ENCODE measurements at regions not wholly inside any gene's neighbourhood (a gene's known extent, or its start where the extent isn't known, plus 50 kb on each side); places are given as distances from the start of the nearest gene placed in this dataset.
"Not testable (repeated sequence)": the region's sequence is repeated elsewhere in the genome, so short reads cannot be mapped to it uniquely, and the experiment has no call there.

DNA sequence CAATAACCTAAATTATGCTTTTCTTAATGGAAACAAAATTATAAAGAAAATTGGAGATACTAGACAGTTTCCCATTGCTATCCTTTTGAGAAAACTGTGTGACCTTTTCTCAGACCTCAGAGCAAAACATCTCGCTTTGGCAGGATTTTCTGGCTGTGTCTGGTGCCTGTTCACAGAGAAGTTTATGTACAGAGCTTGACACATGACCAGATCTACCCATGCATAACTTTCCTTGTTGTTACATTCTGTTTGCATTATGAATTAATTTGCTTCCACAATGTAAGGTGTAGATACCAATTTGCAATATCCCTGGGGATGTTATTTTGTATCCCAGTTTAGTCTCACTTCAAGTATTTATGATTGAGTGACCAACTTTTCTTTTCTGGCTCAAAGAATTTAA is 565.0 kb downstream of the XPNPEP1 start:
- Mint-ChIP-seq H3K36me3 (no peaks in the 10 kb centered on the region), H3K27ac (no peak overlapping the region), H3K9me3 (peaks cover 4 to 20% (median 11%) of the 10 kb centered on the region in 6 donors), H3K4me1 (no peaks in the 10 kb centered on the region), H3K4me3 (no peak overlapping the region), H3K27me3 (ENCODE audit: low read depth in 3 of 3) (peaks cover 0 to 4% (median 3%) of the 10 kb centered on the region in 3 donors)
- DNase-seq, result no peak

DNA sequence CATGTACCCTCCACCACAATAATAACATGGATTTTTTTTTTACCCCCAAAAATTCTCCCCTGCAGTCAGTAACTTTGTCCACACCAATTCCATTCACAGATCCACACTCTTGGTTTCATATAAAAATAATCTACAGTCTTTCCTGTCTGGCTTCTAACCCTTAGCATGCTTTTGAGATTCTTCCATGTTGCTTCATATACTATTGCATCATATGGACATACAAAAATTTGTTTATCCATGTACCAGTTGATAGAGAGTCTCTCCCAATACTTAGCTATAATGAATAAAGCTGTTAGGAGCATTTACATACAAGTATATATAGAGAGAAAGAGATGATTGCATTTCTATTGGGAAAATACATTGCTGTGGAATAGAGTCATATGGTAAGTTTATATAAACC is 575.0 kb downstream of the XPNPEP1 start:
- no peak overlapping the region for H3K4me3 Mint-ChIP-seq
- H3K36me3 Mint-ChIP-seq, result no peaks in the 10 kb centered on the region
- DNase-seq, result no peak
- H3K27ac Mint-ChIP-seq, result no peak overlapping the region
- H3K27me3 Mint-ChIP-seq (ENCODE audit: low read depth in 3 of 3), result no peaks in the 10 kb centered on the region
- H3K4me1 Mint-ChIP-seq, result no peaks in the 10 kb centered on the region
- H3K9me3 Mint-ChIP-seq, result peaks cover 0 to 15% (median 5%) of the 10 kb centered on the region in 6 donors

GRCh38 chr10:109343293-109343692 is 580.0 kb downstream of the XPNPEP1 start:
- Mint-ChIP-seq H3K4me3 (no peak overlapping the region), H3K27me3 (ENCODE audit: low read depth in 3 of 3) (peaks cover 0 to 4% (median 0%) of the 10 kb centered on the region in 3 donors), H3K4me1 (no peaks in the 10 kb centered on the region), H3K36me3 (no peaks in the 10 kb centered on the region), H3K27ac (no peak overlapping the region), H3K9me3 (peaks cover 2 to 15% (median 4%) of the 10 kb centered on the region in 6 donors)
- DNase-seq, result no peak

DNA sequence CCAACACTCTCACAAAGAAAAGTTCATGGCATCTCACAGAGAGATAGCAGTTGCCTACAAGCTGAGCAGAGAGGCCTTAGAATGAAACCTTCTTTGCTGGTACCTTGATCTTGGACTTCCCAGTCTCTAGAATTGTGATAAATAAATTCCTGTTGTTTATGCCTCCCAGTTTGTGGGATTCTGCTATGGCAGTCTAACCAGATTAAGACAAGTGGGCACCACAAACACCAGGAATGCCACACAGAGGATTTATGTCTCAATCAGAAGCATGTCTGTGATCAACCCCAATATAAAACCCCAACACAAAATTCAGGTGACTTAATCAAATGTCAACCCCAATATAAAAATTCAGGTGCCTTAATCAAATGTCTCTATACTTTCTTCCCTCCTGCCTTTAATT is 581.3 kb downstream of the XPNPEP1 start:
- Mint-ChIP-seq H3K4me3 (no peak overlapping the region), H3K9me3 (peaks cover 3 to 23% (median 11%) of the 10 kb centered on the region in 6 donors), H3K4me1 (no peaks in the 10 kb centered on the region), H3K27me3 (ENCODE audit: low read depth in 3 of 3) (peaks cover 0 to 4% (median 0%) of the 10 kb centered on the region in 3 donors), H3K36me3 (no peaks in the 10 kb centered on the region), H3K27ac (no peak overlapping the region)
- no peak for DNase-seq

GRCh38 chr10:109328001-109328400 is 595.3 kb downstream of the XPNPEP1 start:
- Mint-ChIP-seq H3K4me3 (no peak overlapping the region), H3K4me1 (no peaks in the 10 kb centered on the region), H3K27ac (no peak overlapping the region), H3K27me3 (ENCODE audit: low read depth in 3 of 3) (peaks cover 0 to under 1% (median 0%) of the 10 kb centered on the region in 3 donors), H3K36me3 (no peaks in the 10 kb centered on the region), H3K9me3 (peaks cover 2 to 33% (median 9%) of the 10 kb centered on the region in 6 donors)
- DNase-seq, result no peak

GRCh38 chr10:109327266-109327665 is 596.0 kb downstream of the XPNPEP1 start:
- Mint-ChIP-seq H3K27me3 (ENCODE audit: low read depth in 3 of 3) (no peaks in the 10 kb centered on the region), H3K4me1 (no peaks in the 10 kb centered on the region), H3K36me3 (no peaks in the 10 kb centered on the region), H3K9me3 (peaks cover 2 to 27% (median 9%) of the 10 kb centered on the region in 6 donors), H3K27ac (no peak overlapping the region), H3K4me3 (no peak overlapping the region)
- DNase-seq, result no peak

DNA sequence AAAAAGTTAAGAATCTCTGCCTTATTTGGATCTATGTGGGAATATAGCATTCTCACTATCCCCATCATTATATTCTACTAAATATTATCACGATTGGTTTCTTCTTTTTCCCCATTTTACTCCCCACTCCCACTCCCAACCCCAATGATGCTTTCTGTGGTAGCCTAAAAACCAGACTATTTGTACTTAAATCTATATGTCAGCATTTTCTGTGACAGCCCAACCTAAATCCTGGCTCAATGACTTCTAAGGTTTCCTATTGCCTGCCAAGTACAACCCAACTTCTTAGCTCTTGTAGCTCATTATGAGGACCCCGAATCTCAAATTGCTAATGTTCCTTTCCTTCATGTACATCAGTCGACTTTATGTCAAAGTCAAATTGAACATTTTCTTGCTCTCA is 598.6 kb downstream of the XPNPEP1 start:
- peaks cover 2 to 32% (median 9%) of the 10 kb centered on the region in 6 donors for H3K9me3 Mint-ChIP-seq
- no peak overlapping the region for H3K4me3 Mint-ChIP-seq
- H3K36me3 Mint-ChIP-seq, result no peaks in the 10 kb centered on the region
- no peaks in the 10 kb centered on the region for H3K4me1 Mint-ChIP-seq
- H3K27me3 Mint-ChIP-seq (ENCODE audit: low read depth in 3 of 3), result no peaks in the 10 kb centered on the region
- DNase-seq, result no peak
- H3K27ac Mint-ChIP-seq, result no peak overlapping the region

DNA sequence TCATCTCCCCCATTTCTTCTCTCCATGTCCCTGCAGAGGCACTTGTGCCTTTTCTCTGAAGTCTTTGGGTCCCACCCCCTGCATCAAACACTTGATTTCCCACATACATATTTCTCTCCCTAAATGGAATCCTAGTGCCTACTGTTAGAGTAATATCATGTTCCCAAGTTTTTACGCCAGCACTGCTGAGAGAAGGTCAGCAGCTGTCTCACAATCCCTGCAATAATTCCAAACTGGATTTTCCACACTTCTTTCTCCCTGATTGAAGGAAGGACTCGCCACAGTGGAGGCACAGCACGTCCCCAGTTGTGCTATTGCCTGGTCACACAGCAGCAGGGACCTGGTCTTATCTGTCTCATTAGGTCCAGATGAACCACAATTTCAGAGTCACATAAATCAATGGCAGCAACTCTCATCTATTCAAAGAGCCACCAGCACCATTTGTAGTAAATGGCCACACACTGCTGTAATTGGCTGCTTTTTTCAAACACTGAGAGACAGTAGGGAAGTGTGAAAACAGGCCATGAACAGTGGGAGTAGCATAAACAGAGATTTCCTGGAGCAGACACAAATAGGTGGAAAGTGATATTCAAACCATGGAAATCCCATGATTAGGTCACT is 605.5 kb downstream of the XPNPEP1 start:
- Mint-ChIP-seq H3K27ac (no peak overlapping the region), H3K36me3 (peaks cover 0 to 4% (median 0%) of the 10 kb centered on the region in 3 donors), H3K27me3 (ENCODE audit: low read depth in 3 of 3) (no peaks in the 10 kb centered on the region), H3K9me3 (peaks cover 4 to 18% (median 8%) of the 10 kb centered on the region in 6 donors), H3K4me3 (no peak overlapping the region), H3K4me1 (no peaks in the 10 kb centered on the region)
- no peak for DNase-seq

DNA sequence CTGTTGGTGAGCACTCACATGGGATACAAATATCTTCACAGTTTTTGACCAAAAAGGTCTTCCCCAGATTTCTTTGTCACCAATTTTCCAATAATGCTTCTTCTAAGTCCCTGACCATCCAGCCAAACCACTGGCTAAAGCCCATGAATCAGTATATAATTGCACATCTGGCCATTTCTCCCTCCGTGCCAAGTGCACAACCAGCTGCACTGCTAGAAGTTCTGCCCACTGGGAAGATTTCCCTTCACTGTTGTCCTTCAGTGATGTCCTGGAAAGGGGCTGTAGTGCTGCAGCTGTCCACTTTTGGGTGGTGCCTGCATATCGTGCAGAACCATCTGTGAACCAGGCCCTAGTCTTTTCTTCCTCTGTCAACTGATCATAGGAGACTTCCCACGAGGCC is 609.3 kb downstream of the XPNPEP1 start:
- H3K27ac Mint-ChIP-seq; DNase-seq; H3K27me3 Mint-ChIP-seq (ENCODE audit: low read depth in 3 of 3); H3K4me3 Mint-ChIP-seq; H3K4me1 Mint-ChIP-seq; H3K36me3 Mint-ChIP-seq: not testable (repeated sequence)
- peaks cover 3 to 12% (median 9%) of the 10 kb centered on the region in 6 donors for H3K9me3 Mint-ChIP-seq

DNA sequence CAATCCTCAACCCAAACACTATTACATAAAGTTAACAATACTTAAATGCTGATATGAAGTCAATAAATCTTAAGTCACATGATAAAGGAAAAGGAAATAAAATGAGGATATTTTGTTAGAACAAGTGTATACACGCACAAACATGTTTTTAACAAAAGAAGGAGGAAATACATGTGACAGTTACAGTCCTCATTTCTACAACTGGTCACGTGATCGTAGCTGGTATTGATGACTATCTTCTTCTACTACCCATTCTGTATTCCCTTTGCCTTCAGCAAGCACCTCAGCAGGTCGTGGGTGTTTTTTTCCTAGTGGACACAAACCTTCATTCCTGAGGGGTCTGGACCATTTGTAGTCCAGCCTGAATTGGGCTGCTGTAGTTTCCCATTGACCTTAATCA is 610.8 kb downstream of the XPNPEP1 start:
- peaks cover 3 to 12% (median 5%) of the 10 kb centered on the region in 6 donors for H3K9me3 Mint-ChIP-seq
- H3K4me3 Mint-ChIP-seq; DNase-seq; H3K4me1 Mint-ChIP-seq; H3K36me3 Mint-ChIP-seq; H3K27ac Mint-ChIP-seq; H3K27me3 Mint-ChIP-seq (ENCODE audit: low read depth in 3 of 3): not testable (repeated sequence)

GRCh38 chr10:109308971-109309370 is 614.3 kb downstream of the XPNPEP1 start:
- peaks cover 0 to 1% (median 0%) of the 10 kb centered on the region in 3 donors for H3K27me3 Mint-ChIP-seq (ENCODE audit: low read depth in 3 of 3)
- DNase-seq, result no peak

DNA sequence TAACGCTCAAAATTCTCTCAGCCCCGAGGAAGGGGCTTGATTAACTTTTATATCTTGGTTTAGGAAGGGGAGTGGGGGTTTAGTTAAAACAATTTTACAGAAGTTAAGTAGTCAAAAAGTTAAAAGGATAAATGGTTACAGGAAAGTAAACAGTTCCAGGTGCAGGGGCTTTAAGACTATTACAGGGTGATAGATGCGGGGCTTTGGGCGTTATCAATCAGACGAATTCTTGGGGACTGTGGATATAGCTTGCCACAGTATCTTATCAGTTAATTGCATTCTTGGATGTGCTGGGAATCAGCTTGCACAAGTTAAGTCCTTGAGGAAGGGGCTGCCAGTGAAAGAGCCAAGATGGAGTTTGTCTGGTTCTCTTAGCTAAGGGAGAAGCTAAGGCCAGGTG is 616.2 kb downstream of the XPNPEP1 start:
- not testable (repeated sequence) for H3K4me1 Mint-ChIP-seq; H3K27me3 Mint-ChIP-seq (ENCODE audit: low read depth in 3 of 3); H3K36me3 Mint-ChIP-seq; DNase-seq; H3K4me3 Mint-ChIP-seq; H3K27ac Mint-ChIP-seq
- peaks cover 7 to 30% (median 12%) of the 10 kb centered on the region in 6 donors for H3K9me3 Mint-ChIP-seq

More at GRCh38 chr10:109308971-109309370, 614.3 kb downstream of the XPNPEP1 start:
- H3K27ac Mint-ChIP-seq, result no peak overlapping the region
- no peak overlapping the region for H3K4me3 Mint-ChIP-seq
- no peaks in the 10 kb centered on the region for H3K36me3 Mint-ChIP-seq
- H3K9me3 Mint-ChIP-seq, result peaks cover 3 to 19% (median 6%) of the 10 kb centered on the region in 6 donors
- H3K4me1 Mint-ChIP-seq, result no peaks in the 10 kb centered on the region

- Mint-ChIP-seq H3K4me3 (no peak overlapping the region), H3K4me1 (no peaks in the 10 kb centered on the region), H3K27me3 (ENCODE audit: low read depth in 3 of 3) (peaks cover 0 to 1% (median 0%) of the 10 kb centered on the region in 3 donors), H3K9me3 (peaks cover 7 to 32% (median 12%) of the 10 kb centered on the region in 6 donors), H3K27ac (no peak overlapping the region), H3K36me3 (no peaks in the 10 kb centered on the region)
- no peak for DNase-seq
These were observed 616.6 kb downstream of the XPNPEP1 start for GRCh38 chr10:109306698-109307097.

- Mint-ChIP-seq H3K27me3 (ENCODE audit: low read depth in 3 of 3) (peaks cover 0 to 3% (median 2%) of the 10 kb centered on the region in 3 donors), H3K27ac (no peak overlapping the region), H3K9me3 (peaks cover 3 to 24% (median 5%) of the 10 kb centered on the region in 6 donors), H3K4me1 (no peaks in the 10 kb centered on the region), H3K36me3 (no peaks in the 10 kb centered on the region), H3K4me3 (no peak overlapping the region)
- DNase-seq, result no peak
These were observed 635.5 kb downstream of the XPNPEP1 start for GRCh38 chr10:109287858-109288257.

DNA sequence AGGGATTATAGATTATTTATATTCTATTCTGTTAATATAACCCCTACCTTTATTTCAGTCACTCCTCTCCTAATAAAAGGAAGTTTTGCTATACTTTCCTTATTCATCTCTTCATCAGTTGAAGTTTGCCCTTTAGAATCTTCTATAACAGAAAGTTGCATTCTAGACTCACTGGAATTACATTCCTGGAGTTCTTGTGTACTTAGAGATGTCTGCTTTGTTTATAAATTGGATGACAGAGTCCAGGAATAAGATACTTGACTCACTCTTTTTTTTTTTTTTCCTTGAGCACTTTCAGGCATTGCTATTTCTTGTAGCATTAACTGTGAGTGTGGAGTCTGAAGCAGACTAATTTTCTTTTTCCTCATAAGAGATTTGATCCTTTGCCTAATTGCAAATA is 640.8 kb downstream of the XPNPEP1 start:
- DNase-seq, result no peak
- Mint-ChIP-seq H3K27me3 (ENCODE audit: low read depth in 3 of 3) (peaks cover 0 to 2% (median 0%) of the 10 kb centered on the region in 3 donors), H3K36me3 (no peaks in the 10 kb centered on the region), H3K4me1 (no peaks in the 10 kb centered on the region), H3K4me3 (no peak overlapping the region), H3K27ac (no peak overlapping the region), H3K9me3 (peaks cover 0 to 20% (median 5%) of the 10 kb centered on the region in 6 donors)
